COR-L47 (cell line): ENCODE measurements at regions not wholly inside any gene's neighbourhood (a gene's known extent, or its start where the extent isn't known, plus 50 kb on each side); places are given as distances from the start of the nearest gene placed in this dataset.

Experiments
- DNase-seq: peaks from one replicate; lab custom pipeline; 2025; lab: John Stamatoyannopoulos, UW

DNA sequence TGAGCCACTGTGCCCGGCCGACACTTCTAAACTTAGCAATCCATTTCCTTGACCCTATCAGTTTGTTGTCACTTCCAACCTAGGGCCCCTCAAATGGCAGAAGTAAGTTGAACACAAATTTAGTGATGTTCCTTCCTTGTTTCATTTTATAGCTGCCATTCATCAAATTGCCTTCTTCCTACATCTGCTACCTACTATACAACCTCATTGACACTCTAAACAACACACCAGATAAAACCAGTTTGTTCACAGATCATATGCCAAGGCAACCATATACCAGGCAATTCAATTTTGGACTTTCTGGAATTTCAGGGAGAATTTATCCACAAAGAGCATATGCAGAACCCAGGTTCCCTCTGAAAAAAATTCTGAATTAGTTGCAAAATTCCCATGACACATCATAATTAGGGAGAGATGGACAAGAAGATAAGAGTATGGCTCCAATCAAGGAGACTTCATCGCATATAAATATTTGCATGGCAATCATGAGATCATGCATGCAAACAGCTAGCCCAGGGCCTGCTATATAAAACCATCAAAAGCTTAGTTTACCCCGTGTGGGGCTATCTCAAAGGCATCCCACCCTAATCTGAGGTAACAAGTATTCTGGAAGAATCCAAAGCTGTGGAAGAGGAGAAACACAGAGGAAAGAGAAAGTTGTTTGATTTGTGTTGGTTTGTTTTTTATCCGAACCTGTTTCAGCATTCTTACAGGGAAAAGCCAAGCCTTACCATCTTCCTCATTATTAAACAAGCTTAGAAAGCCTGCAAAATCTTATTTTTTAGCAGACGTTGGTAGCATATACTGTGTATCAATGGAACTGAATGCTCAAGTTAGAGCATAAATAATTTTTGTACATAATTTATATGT lies 132.8 kb upstream of the TNFAIP3 start:
- no peak for DNase-seq

DNA sequence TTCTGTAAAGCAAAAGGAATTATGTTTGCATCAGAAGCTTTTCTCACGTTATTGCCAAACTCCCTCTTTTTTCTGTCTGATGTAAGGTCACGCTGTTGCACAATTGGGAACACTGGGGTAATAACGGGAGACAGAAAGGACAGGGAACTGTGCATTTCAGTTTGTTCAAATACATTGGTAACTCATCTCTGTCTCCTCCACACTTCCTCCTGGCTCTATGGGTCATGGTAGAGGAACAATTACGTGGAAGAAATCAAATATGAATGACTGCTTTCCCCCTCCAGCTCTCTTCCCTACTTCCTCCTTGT lies 132.2 kb upstream of the TNFAIP3 start:
- no peak for DNase-seq

DNA sequence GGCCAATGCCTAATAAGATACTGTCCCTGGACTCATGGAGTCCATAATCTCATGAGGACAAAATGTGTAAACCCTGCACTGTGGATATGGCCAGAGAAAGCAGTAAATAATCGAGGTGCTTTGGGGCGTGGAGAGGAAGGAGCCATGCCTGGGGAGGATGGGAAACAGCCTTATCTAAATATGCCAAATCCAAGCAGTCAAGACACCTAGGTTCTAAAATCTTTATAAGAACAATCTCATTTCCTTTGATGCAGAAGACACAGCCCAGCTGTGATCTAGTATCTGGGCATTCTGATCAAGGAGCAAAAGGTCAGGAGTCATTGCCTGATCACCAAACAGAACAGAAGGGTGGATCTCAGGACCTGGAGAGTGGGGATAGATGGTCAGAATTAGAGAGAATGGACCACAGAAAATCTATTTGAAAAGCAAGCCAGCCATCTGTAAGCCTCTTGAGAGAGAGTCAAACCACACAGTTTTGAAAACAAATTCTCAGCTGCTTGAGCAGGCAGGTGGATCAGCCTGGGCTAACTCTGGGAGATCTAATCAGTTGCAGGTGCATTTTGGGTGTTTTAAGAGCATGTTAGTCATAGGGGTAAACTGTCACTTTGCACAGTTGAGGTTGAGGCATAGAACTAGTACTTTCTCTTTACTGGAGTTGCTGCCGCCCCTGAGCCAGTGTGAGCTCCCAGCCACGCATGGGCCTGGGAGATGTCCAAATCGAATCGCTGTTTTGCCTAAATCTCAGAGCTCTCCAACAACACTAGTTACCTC lies 130.8 kb upstream of the TNFAIP3 start:
- DNase-seq, result no peak

DNA sequence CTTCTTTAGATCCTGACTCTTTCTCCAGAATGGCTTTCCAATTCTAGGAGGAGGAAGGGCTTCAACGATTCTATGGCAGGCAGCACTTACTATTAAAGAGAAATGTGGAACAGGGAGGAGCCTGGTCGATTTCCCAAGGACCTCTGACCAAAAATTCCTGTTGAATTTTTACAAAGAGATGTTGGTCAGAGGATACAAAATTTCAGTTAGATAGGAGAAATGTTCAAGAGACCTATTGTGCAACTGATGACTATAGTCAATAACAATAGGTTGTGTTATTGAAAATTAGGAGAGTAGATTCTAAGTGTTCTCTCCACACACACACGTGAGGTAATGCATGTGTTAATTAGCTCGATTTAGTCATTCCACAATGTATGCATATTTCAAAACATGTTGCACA lies 130.1 kb upstream of the TNFAIP3 start:
- DNase-seq, result no peak

DNA sequence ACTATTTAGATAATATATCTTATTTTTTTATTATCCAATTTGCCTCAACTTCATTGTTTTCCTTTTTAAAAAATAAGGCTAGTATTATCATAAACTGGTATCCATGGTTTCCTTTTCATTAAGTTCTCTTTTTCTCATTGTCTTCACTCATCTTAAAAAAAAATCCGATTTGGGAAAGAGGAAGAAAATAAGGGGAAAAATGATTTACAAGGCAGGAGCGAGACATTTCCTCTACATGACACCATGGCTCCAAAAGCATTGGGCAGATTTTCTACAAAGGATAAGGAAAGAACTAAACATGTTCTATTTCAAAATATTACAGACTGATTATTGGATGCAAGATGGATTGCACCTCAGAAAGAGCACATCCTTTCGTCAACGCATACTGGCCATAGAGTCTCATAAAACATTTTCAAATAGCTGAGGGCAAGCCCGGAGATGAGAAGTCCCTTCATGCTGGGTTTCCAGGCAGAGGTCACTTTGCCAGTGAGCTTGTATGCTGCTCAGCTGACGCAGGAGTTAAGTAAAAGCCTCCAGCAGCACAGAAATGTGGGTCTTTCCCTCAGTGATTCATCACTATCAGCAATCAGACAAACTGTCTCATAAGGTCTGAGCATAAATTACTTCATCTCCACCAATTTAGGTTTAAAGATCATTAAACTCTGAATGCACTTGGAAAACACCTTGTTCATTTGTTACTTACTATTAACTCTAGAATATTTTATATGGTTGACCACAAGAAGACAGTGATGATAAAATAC lies 129.0 kb upstream of the TNFAIP3 start:
- DNase-seq, result no peak

DNA sequence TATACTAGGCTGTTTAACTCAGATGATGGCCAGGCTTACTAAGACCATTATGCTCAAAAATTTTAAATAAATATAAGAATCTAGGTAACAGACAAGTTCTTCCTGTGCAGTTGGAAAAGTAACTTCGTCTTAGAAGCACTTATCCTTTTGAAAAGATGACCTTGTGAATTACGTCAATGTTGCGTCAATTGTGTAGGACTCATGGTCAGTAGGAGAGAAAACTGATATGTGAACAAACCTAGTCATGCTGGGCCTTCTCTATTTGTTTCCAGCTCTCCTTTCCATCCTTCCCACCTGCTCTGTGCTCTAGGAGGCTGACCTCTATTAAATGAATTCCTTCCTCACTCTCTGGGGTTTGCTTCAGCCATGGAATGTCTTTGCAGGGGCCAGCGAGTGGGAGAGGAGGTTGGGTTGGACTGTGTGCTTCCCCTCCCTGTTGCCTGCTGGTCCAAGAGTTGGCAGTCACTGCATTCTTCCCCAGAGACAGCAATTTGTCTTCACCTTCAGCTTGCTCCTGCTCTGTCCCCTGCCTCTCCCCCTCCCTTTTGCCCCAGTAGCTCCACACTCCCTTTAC lies 128.0 kb upstream of the TNFAIP3 start:
- no peak for DNase-seq

DNA sequence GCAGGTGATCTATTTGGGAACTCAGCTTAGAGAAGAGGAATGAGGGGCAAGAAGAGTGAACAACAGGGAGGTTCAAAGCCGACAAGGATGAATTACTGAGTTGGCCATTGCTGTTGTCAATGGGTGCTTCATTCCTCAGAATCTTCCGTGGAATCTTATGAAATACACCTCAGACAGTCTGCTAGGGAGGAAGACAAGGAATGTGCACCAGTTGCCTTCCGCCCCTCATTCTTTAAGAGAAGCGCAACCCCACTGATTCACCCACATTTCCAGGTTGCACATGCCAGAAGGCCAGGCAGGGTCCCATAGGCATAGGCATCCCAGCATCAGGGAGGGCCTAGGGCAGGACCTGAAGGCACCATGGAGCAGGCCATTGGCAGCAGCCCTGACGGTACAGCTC lies 127.5 kb upstream of the TNFAIP3 start:
- DNase-seq, result no peak

DNA sequence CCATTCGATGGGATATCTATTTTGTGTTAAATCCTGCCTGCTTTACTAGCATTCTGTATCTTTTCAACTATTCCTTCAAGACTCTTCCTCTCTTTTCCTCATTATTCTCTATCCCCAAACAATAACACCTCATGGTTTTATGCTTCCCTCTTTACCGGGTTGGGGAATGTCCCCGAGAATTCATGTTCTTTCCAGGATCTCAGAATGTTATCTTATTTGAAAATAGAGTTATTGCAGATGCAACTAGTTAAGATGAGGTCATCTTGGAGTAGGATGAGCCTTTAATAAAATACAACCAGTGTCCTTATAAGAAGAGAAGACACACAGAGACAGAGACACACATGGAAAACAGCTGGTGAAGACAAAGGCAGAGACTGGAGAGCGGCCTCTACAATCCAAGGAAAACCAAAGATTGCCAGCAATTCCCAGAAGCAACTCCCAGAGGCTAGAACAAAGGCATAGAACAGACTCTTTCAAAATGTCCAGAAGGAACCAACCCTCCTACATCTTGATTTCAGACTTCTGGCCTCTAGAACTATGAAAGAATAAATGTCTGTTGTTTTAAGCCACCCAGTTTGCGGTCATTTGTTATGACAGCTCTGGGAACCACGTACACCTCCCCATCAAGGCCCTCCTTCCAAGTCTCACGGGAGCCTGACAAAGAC lies 126.8 kb upstream of the TNFAIP3 start:
- no peak for DNase-seq

DNA sequence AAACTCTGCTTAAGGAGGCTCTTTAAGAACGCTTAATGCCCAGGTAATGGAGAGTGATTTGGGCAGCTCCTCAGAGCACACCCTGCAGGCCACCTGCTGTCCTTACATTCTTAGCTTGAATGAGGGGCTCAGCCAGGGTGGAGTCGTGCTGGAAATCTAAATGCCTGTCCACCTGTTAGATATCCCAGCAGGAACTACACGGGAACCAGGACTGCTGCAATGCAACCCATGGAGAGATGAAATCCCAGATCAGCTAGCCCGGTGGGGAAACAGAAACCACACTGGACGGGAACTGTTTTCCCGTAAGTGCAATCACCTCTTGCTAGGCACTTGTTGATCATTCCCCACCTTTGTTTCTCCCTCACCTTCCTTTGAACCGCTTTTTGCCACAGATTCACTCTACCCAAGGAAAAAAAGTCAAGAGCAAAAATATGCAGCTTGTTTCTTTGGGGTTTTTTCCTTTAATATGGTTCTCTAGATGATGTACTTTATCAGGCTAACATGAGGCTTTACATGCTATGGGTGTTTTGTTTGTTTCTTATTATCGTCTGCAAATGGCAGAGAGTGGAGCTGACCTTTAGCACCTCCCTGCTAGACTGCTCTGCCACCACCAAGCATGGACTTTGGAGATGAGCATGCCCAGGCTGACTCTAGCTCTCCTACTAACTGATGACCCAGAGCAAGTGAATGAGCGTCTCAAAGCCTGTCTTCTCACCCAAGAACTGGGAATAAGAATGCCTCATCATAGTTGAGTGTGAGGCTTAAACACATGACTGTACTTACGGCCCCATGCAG lies 125.9 kb upstream of the TNFAIP3 start:
- DNase-seq, result no peak

DNA sequence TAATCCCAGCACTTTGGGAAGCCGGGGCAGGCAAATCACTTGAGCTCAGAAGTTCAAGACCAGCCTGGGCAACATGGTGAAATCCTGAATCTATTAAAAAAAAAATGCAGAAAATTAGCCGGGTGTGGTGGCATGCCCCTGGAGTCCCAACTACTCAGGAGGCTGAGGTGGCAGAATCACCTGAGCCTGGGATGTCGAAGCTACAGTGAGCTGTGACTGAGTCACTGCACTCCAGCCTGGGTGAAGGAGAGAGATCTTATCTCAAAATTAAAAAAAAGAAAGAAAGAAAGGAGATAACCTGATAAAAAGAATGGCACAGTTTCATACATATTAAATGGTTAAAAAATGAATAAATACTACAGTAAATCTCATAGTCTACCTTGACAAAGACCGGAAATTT lies 123.6 kb upstream of the TNFAIP3 start:
- no peak for DNase-seq

DNA sequence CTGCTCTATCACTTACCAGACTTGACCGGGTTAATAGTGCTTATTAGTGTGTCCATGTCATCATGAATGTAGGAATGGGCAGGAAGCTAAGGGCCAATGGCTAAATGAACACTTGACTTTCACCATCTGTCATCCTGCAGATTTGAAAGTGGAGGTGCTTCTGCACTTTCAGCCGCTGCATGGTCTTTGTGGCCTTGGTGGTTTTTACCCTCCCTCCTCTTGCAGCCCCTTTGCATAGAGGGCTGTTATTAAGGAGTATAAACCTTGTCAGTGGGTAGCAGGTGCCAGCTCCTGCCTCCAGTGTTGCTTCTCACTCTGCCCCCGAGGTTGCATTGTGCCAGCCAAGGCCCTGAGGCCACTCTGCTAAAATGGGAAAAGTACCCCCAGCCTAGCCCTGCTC lies 122.2 kb upstream of the TNFAIP3 start:
- DNase-seq, result no peak

DNA sequence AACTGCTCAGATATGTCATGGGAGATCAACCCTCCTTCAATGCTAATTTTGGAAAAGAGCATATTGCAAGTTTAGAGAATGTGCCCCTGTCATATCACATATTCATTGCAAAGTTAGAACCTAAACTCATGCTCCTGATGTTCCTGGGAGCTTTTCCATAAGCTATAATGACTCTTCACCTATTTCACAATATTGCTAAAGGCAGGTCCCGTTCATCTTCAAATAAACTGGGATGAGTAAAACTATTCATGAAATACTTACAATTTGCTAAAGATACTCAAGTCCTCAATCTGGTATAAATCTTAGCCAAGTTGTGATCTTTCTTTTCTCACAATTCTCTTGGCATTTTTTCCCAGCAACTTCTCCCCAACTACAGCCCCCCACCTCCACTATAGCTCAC lies 121.7 kb upstream of the TNFAIP3 start:
- DNase-seq, result no peak

DNA sequence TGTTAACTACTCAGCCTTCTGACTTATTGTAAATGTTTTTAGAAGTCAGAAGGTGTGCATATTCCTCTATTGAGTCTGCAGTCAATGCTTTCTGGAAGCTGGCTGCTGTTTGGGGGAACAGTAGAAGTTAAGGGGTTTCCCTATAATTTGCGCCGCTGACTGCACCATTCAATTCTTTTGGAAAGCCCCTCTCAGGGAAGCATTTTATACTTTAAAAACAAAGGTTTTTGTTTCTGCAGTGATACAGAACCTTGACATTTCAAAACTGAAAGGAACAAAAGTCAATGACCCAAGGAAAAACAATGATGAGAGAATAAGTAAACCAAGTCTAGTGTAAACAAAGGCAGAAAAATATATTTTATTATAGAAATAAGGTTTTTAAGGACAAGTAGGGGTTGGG lies 120.8 kb upstream of the TNFAIP3 start:
- no peak for DNase-seq

DNA sequence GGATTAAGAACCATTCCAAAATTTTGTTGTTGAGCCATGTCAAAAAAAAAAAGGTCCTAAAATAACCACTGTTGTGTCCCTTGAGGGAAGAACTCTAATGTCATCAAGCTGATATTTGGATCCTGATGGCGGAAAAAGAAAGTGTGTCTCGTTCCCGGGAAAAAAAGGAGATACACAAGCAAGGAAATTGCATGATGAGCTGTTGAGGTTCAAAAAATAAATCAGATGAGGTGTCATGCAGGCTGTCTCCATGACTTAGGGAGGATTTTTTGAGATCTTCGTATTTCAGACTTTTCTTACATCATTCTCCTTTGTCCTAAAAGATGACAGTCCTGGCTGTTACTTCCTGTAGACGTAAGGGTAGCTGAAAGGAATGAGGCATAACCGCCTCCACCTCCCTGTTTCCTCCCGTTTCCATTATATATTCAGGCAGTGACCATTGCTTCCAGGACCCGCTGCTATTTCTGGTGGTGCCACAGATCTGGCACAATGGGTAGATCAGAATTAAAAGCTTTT lies 117.3 kb upstream of the TNFAIP3 start:
- no peak for DNase-seq

DNA sequence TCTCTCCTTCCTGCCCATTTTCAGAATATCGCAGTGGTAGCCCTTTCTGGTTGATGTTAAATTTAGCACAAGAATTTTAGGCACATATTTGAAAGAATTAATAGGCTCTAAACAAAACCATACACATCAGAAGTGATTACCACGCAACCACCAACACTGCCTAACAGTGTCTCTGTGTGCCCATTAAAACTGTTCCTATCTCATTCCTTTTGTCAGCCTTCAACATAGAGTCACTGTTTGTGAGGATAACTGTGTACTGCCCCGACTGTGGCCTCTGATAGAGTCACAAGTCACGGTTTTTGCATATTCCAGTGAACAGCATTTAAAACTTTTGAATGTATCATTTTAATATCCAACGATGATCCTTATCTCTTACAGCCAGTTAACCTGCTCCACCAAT lies 116.8 kb upstream of the TNFAIP3 start:
- DNase-seq, result no peak

DNA sequence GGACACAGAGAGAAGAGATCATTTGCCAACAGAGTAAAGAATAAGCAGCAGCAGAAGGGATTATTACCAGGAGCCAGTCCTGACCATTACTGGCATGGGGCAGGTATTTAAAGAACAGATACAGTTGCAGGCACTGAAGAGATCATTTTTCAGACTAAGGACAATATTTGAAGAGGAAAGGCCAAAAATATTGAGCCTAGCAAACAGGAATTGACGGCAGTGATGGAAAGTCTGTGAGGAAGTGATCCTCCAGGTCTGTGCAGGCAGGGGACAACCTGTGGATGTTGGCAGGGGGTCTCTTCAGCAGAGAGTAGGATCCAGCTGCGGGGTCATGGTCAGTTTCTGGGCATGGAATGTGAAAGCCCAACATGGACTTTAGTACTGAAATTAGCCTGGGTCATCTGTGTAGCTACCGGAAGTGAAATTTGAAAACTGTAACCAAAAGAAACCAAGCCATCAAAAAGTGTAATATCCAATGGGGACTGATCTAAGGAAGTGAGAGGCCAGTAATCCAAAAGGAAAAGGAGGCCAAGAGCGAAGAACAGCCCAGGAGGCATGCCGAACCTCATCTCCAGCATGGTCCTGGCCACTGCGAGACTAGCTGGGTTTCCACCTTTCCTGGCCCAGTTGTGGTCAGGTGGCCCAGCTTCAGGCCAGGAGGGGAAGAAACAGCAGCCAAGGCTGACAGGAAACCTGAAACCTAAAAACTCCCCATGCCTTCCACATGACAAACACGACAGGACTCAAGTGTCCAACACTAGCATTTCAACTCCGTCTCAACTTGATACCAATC lies 115.1 kb upstream of the TNFAIP3 start:
- DNase-seq, result no peak

DNA sequence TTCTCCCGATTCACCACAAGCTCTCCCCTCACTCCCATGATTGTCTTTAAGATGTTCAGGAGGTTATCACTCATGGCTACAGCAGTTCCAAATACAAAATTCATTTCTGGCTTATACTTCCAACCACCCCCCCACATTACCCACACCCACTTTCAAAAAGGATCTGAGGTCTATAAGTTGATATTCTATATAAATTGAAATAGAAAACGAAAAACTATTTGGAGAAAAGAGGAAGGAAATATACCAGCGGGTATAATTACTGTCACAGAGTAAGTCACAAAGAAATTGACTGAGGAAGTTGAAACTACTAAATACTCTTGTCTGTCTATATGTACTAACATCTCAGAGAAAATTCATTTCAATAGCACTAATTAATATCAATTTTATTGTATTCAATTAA lies 112.7 kb upstream of the TNFAIP3 start:
- DNase-seq, result no peak

DNA sequence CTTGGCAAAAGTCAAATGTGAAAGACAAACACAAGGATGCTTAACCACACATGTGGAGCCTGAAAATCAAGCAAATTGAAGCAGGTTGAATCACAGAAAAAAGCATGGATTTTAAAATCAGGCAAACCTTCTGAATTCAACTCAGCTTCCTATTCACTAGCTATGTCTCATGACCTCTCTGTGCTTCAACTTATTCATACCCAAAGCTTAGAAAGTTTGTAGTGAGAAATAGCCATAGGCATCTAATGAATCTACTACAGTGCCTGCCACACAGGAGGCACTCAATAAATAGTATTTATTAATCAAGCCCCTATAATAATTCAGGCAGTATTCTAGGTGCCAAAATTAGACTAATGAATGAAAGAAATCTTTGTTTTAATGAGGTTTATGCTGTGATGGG lies 112.2 kb upstream of the TNFAIP3 start:
- DNase-seq, result no peak

DNA sequence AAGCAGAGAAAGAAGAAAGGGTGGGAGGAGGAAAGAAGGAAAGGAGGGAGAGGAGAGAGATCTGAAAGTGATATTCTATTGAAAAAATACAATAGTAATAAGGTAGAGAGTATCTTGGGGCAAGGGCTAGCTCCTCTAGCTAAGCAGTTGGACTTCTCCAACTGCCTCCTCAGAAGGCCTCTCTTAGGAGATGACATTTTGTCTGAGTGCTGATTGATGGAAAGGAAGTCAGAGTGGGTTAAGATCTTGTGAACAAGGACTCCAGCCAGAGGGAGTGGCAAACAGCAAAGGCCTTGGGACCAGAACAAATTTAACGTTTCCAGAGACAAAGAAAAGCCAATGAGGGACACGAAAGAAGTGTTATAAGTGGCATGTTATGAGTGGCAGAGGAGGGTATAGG lies 111.8 kb upstream of the TNFAIP3 start:
- no peak for DNase-seq

DNA sequence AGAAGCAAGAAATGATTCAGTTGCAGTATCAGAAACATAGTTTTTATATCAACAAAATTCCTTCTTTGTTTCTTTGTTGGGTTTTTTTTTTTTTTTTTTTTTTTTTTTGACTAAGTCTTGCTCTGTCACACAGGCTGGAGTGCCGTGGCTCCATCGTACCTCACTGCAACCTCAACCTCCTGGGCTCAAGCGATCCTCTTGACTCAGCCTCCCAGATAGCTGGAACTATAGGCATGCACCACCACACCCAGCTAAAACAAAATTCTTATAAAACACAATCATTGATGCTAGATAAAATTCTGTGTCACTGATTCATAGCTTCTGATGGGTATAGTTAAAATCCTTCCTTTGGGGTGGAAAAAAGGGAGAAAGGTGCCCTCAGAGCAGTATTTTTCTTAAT lies 110.3 kb upstream of the TNFAIP3 start:
- no peak for DNase-seq
